Transverse colon (tissue), 4 donors: ENCODE measurements at regions not wholly inside any gene's neighbourhood (a gene's known extent, or its start where the extent isn't known, plus 50 kb on each side); places are given as distances from the start of the nearest gene placed in this dataset.

Experiments used
- DNase-seq: peaks from one replicate; pipeline ENCODE4 v3.0.0-alpha.2; 2019
- H3K27ac ChIP-seq, 4 donors: fragments of 200-600 bp; sonication (generic); 2 replicates each; pipeline ENCODE4 v1.5.1; 2016 to 2018; ENCODE audit warnings: inconsistent platforms in 4 of 4
- H3K27me3 ChIP-seq: fragments of 200-600 bp; sonication (generic); 2 replicates; pipeline ENCODE4 v1.5.1; 2017; ENCODE audit warnings: inconsistent platforms
- H3K36me3 ChIP-seq, 4 donors: fragments of 200-600 bp; sonication (generic); 2 replicates each; pipeline ENCODE4 v1.5.1; 2017 to 2019; ENCODE audit warnings: inconsistent platforms in 4 of 4
- H3K4me1 ChIP-seq, 4 donors: fragments of 200-600 bp; sonication (generic); 2 replicates each; pipeline ENCODE4 v1.5.1; 2017 to 2020; ENCODE audit warnings: inconsistent platforms in 4 of 4
- H3K4me3 ChIP-seq, 4 donors: fragments of 200-600 bp; sonication (generic); 1 replicate in 1 of 4; 2 replicates in 3 of 4; pipeline versions ENCODE4 v1.5.1 to v1.6.1; 2017 to 2019; ENCODE audit warnings: inconsistent platforms in 4 of 4
- H3K9me3 ChIP-seq, 2 donors: fragments of 200-600 bp; sonication (generic); 2 replicates each; pipeline ENCODE4 v1.5.1; 2017 to 2019; ENCODE audit warnings: inconsistent platforms in 2 of 2
- EP300 ChIP-seq: sonication (generic); formaldehyde crosslinking; IDR thresholded peaks from one replicate; pipeline ENCODE4 v1.6.1; 2017; ENCODE audit warnings: antibody characterized with exemption, low read depth
- POLR2A ChIP-seq: fragments of 450-650 bp; IDR thresholded peaks from one replicate; pipeline ENCODE4 v1.6.1; 2016; ENCODE audit warnings: antibody characterized with exemption, mild to moderate bottlenecking, moderate library complexity
- POLR2AphosphoS5 ChIP-seq, 3 donors: sonication (generic); formaldehyde crosslinking; IDR thresholded peaks; one replicate each; pipeline ENCODE4 v1.6.1; 2016; ENCODE audit warnings: antibody characterized with exemption in 3 of 3
- WGBS, 2 donors: methylation state at CpG; one replicate each; pipeline ENCODE4 v1.1.5; 2018; ENCODE audit warnings: low coverage in 1 of 2; 5-methylcytosine and 5-hydroxymethylcytosine counted together
- in situ Hi-C, 4 donors: fragments of 200-750 bp; cut with MboI; loops; one replicate each; pipeline versions ENCODE4 v1.15.0 to v1.15.1; 2017; ENCODE audit warnings: low sequenced_read_pairs in 3 of 4, low pct_ligation_motif_present in 1 of 4, low pct_unique_long_range_greater_than_20kb in 1 of 4
- intact Hi-C: fragments of 100-400 bp; cut with DNase I; formaldehyde crosslinking; loops from one replicate; pipeline ENCODE4 v1.15.1; 2023; ENCODE audit warnings: low total_unique reads
- TF ChIP-seq, protein P1 (sequence below), 5 experiments: fragments of 200-600 bp in 3 of 5; fragments of 450-650 bp in 2 of 5; sonication (generic) in 3 of 5; IDR thresholded peaks; 1 replicate in 2 of 5; 2 replicates in 3 of 5; pipeline ENCODE4 v1.5.1; 2016 to 2017; ENCODE audit warnings: antibody characterized with exemption in 5 of 5, inconsistent platforms in 3 of 5, mild to moderate bottlenecking in 2 of 5, moderate library complexity in 1 of 5

DNA sequence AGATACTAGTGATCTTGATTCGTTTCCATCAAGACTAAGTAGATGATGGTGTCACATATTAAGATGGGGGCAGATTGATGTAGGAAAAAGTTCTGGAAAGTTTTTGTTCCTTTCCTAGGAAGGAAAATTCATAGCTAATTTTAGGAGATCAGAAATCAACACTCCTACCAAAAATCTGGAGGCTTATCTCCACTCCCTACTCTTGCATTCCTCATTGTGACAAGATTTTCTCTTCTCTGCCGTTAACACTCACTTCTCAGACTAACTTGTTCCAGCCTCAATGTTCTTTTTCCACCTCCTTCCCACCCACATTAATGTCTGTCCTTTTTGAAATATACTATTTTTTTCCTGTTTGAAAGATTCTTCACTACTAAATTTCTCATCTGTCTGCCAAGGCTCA lies 851.9 kb upstream of the GHITM start:
- peaks cover 0 to under 1% of the 10 kb centered on the region in 2 donors for H3K9me3 ChIP-seq
- no peak overlapping the region for H3K4me3 ChIP-seq
- no peaks in the 10 kb centered on the region for H3K36me3 ChIP-seq
- no peak overlapping the region for H3K27ac ChIP-seq
- H3K4me1 ChIP-seq = no peaks in the 10 kb centered on the region
- in situ Hi-C loops = no loop called here
- no peaks in the 10 kb centered on the region for H3K27me3 ChIP-seq
- DNase-seq = no peak
- WGBS, 2 donors = 67 to 70% methylated on average over 2 of the region's 2 CpGs
- intact Hi-C loops = no loop called here
- TF ChIP-seq, protein P1, sequence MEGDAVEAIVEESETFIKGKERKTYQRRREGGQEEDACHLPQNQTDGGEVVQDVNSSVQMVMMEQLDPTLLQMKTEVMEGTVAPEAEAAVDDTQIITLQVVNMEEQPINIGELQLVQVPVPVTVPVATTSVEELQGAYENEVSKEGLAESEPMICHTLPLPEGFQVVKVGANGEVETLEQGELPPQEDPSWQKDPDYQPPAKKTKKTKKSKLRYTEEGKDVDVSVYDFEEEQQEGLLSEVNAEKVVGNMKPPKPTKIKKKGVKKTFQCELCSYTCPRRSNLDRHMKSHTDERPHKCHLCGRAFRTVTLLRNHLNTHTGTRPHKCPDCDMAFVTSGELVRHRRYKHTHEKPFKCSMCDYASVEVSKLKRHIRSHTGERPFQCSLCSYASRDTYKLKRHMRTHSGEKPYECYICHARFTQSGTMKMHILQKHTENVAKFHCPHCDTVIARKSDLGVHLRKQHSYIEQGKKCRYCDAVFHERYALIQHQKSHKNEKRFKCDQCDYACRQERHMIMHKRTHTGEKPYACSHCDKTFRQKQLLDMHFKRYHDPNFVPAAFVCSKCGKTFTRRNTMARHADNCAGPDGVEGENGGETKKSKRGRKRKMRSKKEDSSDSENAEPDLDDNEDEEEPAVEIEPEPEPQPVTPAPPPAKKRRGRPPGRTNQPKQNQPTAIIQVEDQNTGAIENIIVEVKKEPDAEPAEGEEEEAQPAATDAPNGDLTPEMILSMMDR (IDR thresholded peaks at IDR 0.05) = no peak
- TF ChIP-seq POLR2A = no peak
- TF ChIP-seq EP300 = no peak

DNA sequence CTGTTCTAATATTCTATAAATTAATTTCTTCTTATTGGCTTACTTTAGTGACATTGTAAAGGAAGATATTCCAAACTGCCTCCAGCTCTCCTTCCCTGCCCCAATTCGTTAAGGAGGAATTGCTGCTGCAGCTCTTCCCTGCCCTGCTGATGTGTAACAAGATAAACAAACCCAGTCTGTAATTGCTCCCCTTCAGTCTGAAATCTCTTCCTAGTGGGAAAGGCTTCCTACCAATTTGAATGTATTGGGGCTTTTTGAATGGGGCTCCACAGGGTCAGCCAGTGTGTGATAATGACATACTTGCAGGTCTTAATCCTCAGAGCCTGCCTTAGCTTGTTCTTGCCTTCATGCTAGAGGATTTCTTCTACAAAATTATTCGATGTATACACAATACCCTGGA lies 849.9 kb upstream of the GHITM start:
- TF ChIP-seq POLR2AphosphoS5 (IDR thresholded peaks at IDR 0.05) (no peak), POLR2A (no peak), EP300 (no peak)
- TF ChIP-seq, protein P1 (IDR thresholded peaks at IDR 0.05) = no peak
- intact Hi-C loops (no loop called here), in situ Hi-C loops (no loop called here)
- H3K36me3 ChIP-seq = no peaks in the 10 kb centered on the region
- H3K9me3 ChIP-seq = peaks cover 0 to 6% of the 10 kb centered on the region in 2 donors
- H3K4me3 ChIP-seq = no peak overlapping the region
- DNase-seq = no peak
- no peaks in the 10 kb centered on the region for H3K4me1 ChIP-seq
- 33 to 43% methylated on average over 2 of the region's 2 CpGs for WGBS, 2 donors
- H3K27ac ChIP-seq = no peak overlapping the region
- H3K27me3 ChIP-seq = no peaks in the 10 kb centered on the region

DNA sequence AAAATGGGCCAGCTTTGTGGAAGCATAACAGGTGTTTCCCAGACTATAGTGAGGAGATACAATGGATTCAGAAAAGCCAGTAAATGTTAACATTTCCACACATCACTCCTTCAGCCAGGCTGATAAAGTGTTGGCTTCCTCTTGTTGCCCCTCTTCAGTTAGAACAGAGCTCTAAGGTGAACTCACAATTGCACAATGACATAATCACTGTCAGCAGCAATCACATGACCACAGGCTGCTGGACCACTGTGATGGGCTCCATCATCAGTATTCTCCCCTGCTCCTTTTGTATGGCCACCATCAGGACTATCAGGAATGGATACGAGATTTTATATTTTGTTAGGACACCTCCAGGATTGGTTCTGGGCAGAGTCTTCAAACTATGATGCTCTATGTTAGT lies 849.4 kb upstream of the GHITM start:
- intact Hi-C loops (no loop called here), in situ Hi-C loops (no loop called here)
- no peak overlapping the region for H3K4me3 ChIP-seq
- no peaks in the 10 kb centered on the region for H3K27me3 ChIP-seq
- 60 to 82% methylated on average over 1 of the region's 1 CpG for WGBS, 2 donors
- H3K9me3 ChIP-seq = peaks cover 0 to 6% of the 10 kb centered on the region in 2 donors
- no peaks in the 10 kb centered on the region for H3K4me1 ChIP-seq
- DNase-seq = no peak
- no peak overlapping the region for H3K27ac ChIP-seq
- no peaks in the 10 kb centered on the region for H3K36me3 ChIP-seq
- TF ChIP-seq POLR2A = no peak
- TF ChIP-seq, protein P1 (IDR thresholded peaks at IDR 0.05) = no peak
- TF ChIP-seq POLR2AphosphoS5 (IDR thresholded peaks at IDR 0.05) = no peak
- TF ChIP-seq EP300 = no peak

- Histone ChIP-seq H3K36me3 (no peaks in the 10 kb centered on the region), H3K27me3 (no peaks in the 10 kb centered on the region), H3K27ac (no peak overlapping the region), H3K4me1 (no peaks in the 10 kb centered on the region), H3K4me3 (no peak overlapping the region), H3K9me3 (no peaks in the 10 kb centered on the region)
- no peak for DNase-seq
- WGBS, 2 donors = 78 to 82% methylated on average over 2 of the region's 2 CpGs
- TF ChIP-seq EP300 = no peak
- no peak for TF ChIP-seq POLR2A
- TF ChIP-seq, protein P1 (IDR thresholded peaks at IDR 0.05) = no peak
- no peak for TF ChIP-seq POLR2AphosphoS5 (IDR thresholded peaks at IDR 0.05)
- in situ Hi-C loops = no loop called here
- intact Hi-C loops = no loop called here
Observed at GRCh38 chr10:83301732-83302131, 837.6 kb upstream of the GHITM start.
